Lower leg skin (tissue), 3 donors: ENCODE measurements at regions not wholly inside any gene's neighbourhood (a gene's known extent, or its start where the extent isn't known, plus 50 kb on each side); places are given as distances from the start of the nearest gene placed in this dataset.

Experiments
- POLR2A ChIP-seq, 2 donors: fragments of 450-650 bp; IDR thresholded peaks; one replicate each; pipeline ENCODE4 v1.6.1; 2016 to 2017; ENCODE audit warnings: antibody characterized with exemption in 2 of 2, mild to moderate bottlenecking in 1 of 2, moderate library complexity in 1 of 2
- TF ChIP-seq, protein P1 (sequence below), 3 donors: fragments of 450-650 bp; IDR thresholded peaks; one replicate each; pipeline ENCODE4 v1.5.1; 2016; ENCODE audit warnings: antibody characterized with exemption in 3 of 3, mild to moderate bottlenecking in 3 of 3, moderate library complexity in 2 of 3

DNA sequence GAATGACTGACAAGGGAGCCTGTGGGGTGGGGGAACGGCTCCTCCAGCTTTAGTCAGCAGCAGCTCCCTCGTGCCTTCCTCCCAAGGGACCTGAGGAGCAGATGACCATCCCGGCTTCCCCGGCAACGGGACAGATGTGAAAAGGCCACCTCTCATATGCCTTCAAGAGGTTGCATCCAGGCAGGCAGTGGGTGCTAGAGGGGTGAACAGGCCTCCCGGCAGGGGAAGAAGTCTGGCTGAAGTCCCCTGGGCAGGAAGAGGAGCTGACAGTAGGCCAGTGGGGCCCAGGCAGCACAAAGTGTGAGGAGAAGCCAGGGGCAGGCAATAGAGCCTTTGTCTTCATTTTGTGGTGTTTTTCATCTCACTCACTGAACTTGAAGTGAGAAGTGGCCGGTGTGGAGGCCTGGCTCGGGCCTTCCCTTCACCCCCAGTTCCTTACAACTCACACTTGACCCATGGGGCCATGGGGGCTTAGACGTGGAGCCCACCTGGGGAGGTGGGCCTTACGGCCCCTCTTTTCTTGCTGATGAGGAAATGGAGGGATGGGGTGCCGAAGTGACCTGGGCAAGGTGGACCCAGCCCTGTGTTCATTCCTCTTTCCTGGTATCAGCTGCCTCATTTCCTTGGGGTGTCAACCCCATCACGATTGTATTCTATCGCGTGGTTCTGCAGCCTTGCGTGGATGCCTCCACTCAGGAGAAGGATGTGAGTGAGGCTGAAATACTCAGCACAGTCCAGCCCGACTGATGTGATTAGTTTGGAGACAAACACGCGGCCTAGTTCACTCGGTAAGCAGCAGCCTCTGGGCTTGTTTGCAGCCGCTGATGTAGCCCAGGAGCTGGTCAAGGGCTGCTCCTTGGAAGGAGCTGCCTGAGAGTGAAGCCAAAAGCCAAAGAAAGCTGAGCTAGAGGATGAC lies 115.5 kb upstream of the ALDH1A3 start:
- TF ChIP-seq, protein P1, sequence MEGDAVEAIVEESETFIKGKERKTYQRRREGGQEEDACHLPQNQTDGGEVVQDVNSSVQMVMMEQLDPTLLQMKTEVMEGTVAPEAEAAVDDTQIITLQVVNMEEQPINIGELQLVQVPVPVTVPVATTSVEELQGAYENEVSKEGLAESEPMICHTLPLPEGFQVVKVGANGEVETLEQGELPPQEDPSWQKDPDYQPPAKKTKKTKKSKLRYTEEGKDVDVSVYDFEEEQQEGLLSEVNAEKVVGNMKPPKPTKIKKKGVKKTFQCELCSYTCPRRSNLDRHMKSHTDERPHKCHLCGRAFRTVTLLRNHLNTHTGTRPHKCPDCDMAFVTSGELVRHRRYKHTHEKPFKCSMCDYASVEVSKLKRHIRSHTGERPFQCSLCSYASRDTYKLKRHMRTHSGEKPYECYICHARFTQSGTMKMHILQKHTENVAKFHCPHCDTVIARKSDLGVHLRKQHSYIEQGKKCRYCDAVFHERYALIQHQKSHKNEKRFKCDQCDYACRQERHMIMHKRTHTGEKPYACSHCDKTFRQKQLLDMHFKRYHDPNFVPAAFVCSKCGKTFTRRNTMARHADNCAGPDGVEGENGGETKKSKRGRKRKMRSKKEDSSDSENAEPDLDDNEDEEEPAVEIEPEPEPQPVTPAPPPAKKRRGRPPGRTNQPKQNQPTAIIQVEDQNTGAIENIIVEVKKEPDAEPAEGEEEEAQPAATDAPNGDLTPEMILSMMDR (IDR thresholded peaks at IDR 0.05): no peak
- TF ChIP-seq POLR2A (IDR thresholded peaks at IDR 0.05): no peak
